LNCAP (cell line): ENCODE measurements at regions not wholly inside any gene's neighbourhood (a gene's known extent, or its start where the extent isn't known, plus 50 kb on each side); places are given as distances from the start of the nearest gene placed in this dataset.

Source experiments
- TF ChIP-seq, protein P1 (sequence below): fragments of 450-650 bp; IDR thresholded peaks from 2 replicates; pipeline ENCODE4 v1.5.1; 2017; ENCODE audit warnings: mild to moderate bottlenecking

DNA sequence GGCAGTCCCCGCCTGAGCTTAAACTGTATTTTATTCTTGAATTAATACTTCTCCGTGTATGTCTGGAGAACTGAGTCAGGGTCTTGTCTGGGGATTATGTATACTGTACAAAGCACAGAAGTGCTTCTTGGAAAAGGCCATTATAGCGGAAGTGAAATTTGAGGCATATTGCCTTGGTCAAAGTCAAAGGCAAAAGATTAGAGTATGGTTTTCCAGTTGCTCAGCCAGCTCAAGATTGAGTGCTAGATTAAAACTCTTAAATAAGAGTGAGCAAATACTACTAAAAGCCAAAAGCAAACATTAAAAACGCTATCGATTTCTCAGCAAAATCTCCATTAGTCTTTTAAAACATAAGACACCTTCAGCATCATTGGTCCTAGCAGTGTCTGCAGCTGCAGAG lies 207.7 kb upstream of the MAN1A1 start:
- TF ChIP-seq, protein P1, sequence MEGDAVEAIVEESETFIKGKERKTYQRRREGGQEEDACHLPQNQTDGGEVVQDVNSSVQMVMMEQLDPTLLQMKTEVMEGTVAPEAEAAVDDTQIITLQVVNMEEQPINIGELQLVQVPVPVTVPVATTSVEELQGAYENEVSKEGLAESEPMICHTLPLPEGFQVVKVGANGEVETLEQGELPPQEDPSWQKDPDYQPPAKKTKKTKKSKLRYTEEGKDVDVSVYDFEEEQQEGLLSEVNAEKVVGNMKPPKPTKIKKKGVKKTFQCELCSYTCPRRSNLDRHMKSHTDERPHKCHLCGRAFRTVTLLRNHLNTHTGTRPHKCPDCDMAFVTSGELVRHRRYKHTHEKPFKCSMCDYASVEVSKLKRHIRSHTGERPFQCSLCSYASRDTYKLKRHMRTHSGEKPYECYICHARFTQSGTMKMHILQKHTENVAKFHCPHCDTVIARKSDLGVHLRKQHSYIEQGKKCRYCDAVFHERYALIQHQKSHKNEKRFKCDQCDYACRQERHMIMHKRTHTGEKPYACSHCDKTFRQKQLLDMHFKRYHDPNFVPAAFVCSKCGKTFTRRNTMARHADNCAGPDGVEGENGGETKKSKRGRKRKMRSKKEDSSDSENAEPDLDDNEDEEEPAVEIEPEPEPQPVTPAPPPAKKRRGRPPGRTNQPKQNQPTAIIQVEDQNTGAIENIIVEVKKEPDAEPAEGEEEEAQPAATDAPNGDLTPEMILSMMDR, result no peak

DNA sequence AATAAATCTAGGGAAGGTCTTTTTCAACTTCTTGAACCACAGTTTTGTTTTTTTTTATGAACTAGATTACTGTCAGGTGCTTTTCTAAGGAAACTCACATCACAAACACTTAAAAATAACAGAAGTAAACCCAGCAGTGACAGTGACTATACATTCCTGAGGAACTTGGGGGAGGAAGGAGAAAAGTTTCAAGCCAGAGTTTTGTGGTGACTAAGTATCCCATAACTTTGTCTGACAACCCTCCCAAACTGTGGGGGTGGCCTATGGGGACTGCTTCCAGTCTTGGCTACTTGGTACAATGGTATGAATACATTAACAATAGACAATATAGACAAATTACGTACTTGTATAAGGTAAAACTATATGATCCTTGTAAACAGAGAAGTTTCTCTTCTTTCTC lies 202.5 kb upstream of the MAN1A1 start:
- TF ChIP-seq, protein P1, result no peak

DNA sequence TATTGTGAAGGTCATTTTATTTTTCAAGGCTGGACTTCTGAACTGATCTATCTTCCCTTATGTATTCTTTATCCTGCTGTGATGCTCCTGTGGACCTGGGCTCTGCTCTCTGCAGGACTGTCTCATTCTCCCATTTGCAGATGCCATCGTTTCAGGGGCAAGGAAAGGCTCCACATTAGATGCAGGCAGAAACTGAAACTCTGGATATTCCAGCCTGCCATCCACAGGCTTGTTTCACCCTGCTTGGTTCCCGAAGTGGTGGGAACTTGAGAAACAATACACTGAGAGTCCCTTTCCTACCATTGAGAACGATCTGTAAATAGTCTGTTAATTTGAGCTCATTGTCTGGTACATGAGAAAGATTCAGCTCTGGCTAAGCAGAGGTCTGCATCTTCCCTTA lies 197.5 kb upstream of the MAN1A1 start:
- TF ChIP-seq, protein P1, result no peak

DNA sequence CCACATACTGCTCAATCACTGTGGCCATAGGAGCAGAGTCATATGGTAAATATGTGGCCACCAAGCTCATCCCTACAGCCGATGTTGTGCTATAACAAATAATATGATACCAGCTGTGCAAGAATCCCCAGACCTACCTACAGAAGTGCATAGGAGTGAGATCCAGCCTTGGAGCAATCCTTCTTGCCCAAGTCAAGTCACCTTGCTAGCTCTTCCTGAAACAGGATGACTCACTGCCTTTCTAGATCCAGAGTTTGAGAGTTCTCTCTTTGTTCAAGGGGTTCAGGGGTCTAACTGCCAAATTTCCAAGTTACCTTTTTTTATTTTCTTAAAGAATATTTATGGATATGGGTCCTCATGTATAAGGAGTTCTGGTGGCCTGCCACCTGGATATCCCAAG lies 195.7 kb upstream of the MAN1A1 start:
- TF ChIP-seq, protein P1, result no peak

DNA sequence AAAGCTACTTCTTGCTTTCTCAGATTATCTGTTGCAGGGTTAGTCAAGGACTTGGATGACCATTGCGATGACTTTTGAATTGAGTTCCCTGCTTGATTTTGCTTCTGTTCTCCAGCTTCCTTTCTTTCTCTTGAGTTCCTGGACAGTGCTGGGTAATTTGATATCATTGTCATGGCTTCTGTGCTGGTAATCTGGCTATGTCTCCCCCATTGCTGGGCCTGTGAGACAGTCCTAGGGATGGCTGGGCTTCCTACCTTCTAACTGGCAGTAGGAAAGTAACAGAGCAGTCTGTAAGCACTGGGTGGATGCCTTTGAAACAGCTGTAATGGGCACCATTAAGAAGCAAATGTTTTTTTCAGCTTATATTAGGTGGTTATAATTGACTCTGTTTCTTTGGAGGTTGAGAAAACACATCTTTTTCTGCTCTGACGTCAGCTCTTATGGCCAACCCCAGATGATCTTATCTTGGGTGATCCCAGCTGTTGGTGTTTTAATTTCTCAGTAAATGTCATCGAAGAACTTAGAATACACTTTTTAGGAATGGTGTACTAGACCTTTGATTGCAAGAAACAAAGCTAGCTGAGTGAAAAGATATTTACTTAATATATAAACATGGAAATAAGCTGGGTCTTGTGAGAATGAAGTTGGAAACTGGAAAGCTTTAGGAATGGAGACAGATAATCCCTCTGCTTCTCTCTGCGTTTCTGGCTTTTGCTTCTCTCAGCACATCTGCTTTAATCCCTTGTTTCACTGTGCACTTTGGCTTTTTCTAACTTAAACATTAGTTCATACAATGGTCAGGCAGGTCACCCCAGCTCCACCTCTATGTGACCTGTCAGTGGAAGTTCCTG lies 195.0 kb upstream of the MAN1A1 start:
- TF ChIP-seq, protein P1, result no peak

DNA sequence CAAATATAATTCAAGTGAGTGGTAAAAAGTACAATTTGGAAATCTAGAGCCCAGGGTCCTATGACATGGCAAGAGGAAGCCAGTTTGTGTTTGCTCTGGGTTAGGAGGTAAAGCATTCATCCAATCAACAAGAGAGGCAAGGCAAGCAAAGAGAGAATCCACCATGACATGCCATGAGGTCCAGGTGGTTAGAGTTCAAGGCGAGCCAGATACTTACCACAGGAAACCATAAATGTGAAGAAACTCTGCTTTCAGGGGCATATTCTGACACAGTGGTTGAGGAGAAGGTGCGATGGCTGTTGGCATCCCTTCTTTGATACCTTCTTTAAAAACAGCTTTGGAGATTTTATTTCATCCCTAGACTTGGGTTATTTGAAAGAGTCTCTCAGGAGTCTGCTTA lies 193.8 kb upstream of the MAN1A1 start:
- TF ChIP-seq, protein P1, result no peak

DNA sequence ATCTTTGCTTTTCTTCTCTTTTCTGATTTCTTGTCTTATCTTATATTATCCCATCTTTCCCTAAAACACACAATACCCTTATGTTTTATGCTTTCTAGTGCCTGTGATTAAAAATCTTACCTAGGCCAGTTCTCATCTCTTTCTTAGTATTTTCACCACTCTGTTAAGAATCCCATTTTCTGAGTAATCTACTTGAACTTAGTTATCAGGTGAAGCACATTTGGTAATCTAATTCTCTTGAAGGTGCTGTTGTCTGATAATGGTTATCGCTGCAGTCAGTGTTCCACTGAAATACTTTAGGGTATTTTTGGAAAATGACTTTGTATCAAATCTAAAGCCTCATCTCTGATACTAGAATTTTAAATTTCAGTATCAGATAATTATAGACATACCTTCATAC lies 192.5 kb upstream of the MAN1A1 start:
- TF ChIP-seq, protein P1, result no peak
